CD4-positive, alpha-beta T cell treated with Interleukin-6 at 100 ng/mL for 8 hours (primary cell): ENCODE measurements at regions not wholly inside any gene's neighbourhood (a gene's known extent, or its start where the extent isn't known, plus 50 kb on each side); places are given as distances from the start of the nearest gene placed in this dataset.

Source experiments
- DNase-seq: peaks from one replicate; pipeline ENCODE4 v3.0.0-alpha.2; 2020; ENCODE audit warnings: mixed read lengths, low spot score

DNA sequence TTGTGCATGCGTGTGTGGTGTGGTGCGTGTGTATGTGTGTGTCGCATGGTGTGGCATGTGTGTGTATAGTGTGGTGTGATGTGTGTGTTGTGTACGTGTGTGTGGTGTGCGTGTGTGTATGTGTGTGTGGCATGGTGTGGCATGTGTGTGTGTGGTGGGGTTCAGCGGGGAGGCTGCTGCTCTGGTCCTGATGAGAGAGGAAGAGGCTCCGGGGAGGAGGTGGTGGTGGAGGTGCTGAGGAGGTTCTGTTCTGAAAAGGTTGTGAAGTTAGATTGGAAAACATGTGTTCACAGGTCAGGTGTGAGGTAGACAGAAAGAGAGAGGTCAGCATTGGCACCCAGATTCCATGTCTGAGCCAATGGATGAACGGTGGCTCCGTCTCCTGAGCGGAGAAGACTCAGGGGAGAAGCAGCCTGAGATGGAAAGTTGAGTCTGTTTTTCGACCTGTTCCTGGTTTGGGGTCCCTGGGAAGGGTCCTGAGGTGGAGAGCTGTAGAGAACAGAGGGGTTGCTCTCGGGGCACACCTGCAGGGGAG, 67.2 kb upstream of the HDAC4 start:
- no peak for DNase-seq

DNA sequence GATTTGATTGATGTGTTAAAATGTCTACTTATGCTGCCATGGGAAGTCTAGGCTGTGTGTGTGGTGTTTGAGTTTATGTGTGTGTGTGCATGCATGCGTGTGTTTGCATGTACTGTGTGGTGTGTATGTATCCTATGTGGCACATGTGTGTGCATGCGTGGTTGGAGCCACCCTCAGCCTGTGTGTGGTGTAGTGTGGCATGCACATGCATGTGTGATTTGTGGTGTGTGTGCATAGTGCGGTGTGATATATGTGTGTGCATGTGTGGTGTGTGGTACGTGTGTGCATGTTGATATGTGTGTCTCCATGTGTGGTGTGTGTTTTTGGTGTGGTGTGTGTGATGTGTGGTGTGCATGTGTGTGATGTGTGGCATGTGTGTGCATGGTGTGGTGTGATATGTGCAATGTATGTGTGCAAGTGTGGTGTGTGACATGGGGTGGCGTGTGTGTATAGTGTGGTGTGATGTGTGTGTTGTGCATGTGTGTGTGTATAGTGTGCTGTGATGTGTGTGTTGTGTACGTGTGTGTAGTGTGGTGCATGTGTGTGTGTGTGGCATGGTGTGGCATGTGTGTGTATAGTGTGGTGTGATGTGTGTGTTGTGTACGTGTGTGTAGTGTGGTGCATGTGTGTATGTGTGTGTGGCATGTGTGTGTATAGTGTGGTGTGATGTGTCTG, 66.6 kb upstream of the HDAC4 start:
- no peak for DNase-seq

DNA sequence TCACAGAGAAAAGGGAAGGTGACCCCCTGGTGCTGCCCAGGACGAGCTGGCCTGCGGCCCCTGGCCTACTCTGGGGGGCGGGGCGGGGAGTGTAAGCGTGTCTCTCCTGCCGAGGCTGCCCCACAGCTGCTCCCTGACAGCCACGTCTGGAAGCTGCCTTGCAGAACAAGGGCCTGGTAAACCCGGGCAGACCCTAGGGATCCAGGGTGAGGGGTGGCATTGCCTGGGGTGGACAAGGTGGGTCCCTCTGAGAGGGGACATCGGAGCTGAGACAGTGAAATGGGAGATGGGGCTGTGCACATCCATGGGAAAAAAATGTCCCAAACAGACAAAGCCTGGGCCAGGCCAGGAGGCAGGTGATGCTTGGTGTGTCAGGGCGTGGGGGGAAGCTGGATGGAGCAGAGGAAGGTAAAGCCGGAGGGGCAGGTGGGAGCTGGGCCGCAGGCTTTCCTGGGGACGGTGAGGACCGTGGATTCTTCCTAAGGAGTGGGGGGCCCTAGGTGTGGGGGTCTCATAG, 66.0 kb upstream of the HDAC4 start:
- no peak for DNase-seq

DNA sequence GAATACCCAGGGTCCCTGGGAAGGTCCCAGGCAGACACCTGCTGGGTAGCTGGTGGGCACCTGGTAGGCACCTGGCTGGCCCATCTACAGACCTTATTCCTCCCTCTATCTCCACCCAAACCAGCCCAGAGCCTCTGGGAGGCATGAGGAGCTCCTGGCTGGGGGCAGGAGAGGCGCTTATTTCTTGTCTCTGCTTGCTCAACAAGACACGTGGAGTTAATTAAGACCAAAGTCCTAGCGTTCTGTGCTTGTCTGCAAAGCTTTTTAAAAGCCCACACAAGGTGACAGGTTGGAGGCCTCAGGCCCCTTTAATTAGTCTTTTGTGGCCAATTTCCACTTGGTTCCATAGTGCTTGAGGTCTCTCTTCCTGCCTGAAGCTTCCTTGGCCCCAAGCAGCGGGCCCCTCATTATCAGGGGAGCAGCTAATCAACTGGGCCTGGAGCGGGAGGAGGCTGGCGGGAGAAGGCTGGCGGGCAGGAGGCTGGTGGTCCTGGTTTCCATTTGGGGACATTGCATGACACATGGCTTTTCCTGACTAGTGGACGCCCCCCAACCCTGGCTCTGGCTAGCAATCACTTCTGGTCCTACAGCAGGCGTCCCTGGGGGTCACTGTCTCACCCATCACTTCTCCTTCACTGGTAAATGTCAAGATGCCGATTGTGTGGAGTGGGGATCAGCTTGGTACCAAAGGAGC, 65.4 kb upstream of the HDAC4 start:
- DNase-seq = no peak

DNA sequence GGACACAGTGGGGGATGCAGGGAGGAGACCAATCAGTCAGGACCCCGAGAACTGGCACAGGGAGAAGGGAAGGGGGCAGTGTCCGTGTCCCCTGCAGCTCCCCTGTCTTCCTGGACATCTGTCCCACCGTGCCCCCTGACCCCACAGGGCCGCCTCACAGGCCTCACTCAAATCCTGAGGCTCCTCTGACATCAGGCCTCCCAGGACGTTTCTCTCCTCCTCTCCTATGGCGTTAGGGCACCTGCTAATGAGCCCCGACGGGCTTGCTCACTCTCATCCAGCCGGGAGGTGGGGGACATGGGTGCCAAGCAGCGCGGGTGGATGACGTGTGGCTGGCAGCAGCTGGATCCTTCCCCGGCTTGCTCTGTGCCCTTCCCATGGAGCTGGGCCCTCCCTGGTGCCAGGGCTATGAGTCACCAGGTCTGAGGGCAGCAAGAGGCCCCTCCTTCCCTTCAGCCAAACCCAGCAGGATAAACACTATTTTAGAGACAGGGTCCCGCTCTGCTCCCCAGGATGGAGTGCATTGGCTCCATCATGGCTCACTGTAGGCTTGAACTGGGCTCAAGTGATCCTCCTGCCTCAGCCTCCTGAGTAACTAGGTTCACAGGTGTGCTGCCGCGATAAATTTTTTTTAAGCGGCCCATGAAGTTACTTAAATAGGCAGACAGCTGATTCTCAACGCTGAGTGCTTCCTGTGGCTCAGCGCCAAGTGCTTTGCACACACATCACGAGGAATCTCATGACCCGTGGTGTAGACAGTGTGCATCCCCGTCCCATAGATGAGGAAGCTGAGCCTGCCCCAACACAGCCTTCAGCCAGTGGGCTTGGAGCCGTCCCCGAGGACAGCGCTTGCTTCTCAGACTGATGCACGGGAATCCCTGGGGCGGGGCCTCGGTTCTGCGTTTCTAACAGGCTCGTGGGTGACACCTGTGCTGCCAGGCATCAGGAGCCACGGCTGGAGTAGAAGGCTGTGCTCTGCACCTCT, 64.5 kb upstream of the HDAC4 start:
- no peak for DNase-seq

DNA sequence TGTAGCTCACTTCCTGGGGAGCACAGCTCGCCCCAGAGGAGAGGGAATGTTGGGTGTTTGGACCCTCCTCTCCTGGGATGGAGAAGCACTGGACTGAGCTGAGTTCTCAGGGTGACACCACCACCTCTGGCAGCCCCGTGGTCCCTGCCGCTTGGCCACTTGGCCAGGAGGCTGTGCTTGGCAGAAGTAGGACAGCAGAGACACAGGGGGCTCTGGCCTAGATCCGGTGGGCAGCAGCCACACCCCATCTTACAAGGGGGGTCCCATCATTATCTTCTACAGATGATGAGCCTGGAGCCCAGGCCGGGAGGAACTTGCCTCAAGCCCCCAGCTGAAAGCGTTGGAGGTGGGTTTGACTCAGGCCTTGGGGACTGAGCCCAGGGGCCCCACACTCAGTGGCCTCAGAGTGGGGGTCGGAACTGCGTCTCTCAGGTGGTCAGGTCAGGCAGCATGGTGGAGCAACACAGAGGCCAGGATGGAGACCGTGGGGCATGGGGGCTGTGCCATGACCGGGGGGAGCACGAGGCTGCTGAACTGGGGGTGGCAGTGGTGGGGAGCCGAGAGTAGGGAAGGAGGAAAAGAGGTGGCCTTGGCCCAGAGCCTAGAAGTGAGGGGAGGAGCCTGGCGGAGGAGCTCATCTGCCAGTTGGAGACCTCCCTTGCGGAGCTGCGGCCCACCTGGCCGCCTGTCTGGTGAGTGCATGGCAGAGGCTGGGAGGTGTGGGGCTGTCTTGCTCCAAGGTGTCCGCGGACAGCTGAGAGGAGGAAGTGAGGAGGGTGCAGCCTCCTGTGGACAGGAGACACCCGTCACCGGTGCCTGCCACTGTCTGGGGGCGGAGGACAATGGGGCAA, 63.6 kb upstream of the HDAC4 start:
- no peak for DNase-seq

DNA sequence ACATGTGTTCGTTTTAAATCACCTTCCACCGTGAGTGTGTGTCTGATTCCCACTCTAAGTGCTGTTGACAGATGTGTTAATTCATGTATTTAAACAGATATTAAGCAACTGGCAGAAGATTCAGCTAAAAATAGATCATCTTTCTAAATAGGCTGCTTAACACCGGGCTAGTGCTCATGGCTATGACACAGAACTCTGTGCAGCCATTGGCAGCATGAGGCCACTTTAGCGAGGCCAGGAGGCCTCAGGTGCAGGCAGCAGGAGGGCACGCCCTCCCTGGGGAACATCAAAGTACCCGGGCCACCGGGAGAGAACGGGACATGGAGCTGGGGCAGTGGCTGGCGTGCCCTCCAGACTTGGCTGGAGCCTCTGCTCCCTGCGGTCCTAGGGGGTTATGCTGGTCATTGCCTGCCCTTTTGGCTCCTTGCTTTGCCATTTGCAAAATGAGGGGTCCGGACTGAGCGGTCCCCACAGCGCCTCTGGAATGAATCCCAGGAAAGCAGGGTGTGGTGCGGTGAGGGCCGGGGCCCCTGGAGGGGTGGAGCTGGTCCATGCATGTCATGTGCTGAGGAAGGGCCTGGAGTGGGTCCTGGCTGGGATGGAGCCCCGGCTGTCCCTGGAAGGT, 62.8 kb upstream of the HDAC4 start:
- DNase-seq = no peak

DNA sequence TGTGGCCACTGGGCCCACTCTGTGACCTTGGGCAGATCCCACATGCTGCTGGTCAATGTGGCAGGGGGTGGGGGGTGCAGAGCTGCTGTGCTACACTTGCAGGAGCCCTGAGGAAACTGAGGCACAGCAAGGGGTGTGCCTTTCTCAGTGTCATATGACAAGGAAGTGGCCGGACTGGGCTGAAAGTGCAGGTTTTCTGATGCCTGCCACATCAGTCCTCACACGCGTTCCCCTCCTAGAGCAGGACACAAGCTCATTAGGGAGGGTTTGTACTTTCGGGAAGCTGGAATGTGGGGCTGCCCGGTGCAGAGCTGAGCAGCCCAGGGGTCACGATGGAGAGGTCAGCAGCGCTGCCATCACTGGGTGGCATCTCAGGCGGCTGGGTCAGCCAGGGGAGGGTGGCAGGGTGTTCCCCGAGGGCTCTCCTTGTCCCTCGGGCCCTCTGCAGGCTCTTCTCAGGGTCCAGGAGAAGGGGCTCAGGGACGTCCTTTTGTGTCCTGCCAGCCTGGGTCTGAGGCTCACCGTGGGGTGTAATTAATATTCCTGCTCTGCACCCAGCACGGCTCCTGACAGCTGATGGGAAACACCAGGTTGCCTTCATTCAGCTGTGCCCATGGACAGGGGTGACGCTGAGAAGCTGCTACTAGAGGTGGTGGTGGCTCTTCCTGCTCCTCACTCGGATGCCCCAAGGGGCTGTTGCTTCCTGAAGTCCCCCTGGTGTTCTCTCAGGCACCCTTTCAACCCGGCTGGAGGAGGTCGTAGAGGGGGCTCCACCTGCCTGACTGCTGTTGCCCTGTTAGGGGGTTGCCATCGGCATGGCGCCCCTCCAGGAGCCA, 62.1 kb upstream of the HDAC4 start:
- no peak for DNase-seq

DNA sequence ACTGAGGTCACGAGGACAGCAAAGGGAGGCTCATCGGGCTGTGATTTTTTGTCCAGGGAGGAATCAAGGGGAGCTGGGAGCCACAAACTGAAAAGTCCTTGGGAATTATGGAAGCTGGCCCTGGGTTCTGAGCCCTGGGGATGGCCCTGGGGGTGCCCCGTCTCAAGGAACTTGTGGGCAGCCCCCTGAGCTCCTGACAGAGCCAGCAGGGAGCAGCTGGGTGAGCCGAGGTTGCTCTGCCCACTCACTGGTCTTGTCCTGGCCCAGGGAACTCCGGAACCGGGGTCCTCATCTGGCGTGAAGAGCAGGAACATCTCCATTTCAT, 61.3 kb upstream of the HDAC4 start:
- no peak for DNase-seq

DNA sequence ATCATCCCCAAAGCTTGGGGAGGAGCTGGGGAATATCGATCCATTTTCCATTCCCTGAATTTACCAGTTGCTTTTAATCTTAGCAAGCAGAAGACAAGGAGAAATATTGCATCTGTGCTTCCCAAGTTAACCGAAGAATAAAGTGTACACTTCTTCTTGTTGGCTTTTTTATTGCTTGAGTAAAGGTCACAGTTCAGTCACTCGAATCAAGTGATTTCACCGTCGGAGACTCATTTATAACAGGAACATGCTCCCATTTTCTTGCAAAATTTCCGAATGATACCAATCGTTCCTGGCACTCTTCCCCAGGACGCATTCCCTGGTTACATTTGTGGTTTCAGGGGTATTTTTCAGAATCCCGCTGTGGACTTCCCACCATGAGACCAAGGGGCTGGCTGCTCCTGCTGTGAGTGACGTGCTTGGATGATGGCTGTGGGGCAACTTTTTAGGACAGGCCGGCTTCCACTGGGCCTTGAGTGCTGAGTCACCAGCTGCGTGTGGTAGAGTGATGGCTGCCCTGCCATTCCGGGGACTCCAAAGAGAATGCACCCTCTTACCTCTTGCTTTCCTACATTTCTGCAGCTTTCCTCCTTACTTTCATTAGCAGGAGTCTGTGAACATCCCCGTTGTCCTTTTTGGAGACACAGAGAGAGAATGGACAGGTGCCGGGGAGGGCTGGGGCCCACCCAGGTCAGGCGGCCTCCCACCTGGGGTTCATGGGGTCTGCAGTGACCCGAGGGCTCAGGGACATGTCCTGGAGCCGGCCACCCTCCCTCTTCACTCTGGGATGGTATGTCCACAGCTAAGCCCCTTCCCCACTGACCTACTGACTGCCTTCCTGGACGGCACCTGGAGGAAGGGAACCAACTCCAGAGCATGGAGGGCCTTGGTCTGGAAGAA, 60.7 kb upstream of the HDAC4 start:
- DNase-seq = no peak

DNA sequence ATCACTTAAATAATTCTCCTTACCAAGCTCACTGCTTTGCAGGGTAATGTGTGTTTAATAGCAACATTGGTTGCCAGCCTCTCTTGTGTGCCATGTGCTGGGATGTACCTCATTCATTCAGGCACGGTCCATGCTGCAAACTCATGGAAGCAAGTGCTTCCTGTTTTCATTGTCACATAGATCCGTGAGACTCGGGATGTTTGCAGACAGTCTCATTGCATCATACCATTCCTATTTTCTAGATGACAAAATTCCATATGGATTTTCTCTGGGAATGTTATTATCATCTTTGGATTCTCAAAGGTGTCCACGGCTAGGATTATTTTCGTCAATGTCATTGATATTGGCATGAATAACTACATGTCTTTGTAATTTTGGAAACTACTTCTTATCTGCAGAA, 60.0 kb upstream of the HDAC4 start:
- no peak for DNase-seq

DNA sequence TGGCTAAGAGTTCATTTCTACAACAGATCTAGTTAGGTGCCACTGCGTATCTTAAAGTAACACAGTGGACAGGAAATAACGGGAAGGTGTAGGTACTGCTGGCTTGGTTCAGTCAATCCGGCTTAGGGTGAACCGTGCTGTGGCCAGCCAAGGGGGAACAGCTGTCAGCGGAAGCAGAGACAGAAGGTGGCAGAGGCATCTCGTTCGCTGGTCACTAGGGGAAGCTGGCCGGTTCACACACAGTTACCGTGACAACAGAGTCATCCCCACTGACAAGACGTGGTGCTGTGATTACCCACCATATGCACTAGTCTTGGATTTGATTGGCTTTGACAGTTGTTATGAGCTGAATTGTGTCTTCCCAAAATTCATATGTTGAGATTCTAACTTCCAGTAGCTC, 58.8 kb upstream of the HDAC4 start:
- no peak for DNase-seq

DNA sequence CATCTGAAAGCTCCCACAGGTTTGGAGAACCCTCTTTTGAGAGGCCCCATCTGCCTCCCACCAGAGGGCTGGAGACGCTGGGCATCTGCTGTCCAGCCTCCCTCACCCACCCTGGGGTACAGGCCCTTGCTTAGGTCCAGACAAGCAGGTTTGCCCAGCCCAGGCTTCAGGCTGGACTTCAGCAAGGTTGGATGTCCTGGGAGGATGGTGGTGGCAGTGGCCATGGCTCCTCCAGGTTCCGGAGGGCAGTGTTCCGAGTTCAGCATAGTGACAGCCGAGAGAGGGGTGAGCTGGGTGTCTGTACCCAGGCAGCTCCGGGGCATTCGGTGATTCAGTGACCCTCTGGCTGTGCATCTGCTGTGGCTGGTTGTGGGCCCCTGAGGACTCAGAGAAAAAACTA, 58.2 kb upstream of the HDAC4 start:
- DNase-seq = no peak

DNA sequence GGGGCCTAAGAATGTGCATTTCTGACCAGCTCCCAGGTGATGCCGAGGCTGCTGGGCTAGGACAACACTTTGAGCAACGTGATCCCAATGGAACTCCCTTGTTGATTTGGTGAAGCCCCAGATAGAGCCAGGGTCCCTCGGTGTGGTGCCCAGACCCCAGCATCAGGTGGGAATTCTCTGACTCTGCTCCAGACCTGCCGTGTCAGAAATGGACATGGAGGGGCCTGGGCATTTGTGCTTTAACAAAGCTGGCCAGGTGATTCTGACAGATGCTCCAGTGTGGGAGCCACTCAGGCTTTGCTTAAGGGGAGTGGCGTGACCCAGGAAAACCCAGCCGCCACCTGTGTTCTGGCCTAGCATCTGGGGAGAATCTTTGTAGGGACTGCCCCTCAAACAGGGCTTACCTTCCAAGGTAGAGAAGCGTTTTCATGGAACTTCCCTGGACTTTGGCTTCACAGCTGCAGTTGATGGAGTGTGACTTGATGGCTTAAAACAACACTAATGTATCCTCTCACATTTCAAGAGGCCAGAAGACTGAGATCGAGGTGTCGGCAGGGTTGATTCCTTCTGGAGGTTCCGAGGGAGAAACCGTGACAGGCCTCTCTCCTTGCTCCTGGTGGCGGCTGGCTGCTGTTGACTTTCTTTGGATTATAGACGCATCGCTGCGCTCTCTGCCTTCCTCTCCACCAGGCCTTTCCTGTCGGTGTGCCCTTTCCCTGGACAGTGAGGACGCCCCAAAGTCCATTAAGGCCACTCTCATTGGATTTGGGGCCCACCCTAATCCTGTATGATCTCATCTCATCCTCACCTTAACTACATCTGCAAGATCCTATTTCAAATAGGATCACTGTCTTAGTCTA, 57.0 kb upstream of the HDAC4 start:
- DNase-seq = no peak

DNA sequence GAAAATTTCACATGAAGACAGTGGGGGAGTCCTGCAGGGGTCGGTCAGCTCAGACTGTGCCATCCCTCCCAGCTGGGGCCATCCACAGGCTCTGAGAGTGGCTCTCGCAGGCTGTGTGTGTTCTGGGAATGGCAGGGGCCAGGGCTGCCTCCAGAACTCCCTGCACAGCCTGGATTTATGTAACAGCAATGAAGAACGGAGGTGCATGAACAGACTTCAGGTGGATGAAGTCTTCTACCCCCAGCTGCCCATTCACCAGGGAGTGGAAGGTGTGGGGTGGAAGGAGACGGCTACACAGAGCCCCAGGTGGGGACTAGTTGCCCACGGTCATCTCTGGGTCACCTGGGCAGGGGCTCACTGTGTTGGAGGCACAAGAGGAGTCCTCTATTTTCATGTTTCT, 56.1 kb upstream of the HDAC4 start:
- no peak for DNase-seq

DNA sequence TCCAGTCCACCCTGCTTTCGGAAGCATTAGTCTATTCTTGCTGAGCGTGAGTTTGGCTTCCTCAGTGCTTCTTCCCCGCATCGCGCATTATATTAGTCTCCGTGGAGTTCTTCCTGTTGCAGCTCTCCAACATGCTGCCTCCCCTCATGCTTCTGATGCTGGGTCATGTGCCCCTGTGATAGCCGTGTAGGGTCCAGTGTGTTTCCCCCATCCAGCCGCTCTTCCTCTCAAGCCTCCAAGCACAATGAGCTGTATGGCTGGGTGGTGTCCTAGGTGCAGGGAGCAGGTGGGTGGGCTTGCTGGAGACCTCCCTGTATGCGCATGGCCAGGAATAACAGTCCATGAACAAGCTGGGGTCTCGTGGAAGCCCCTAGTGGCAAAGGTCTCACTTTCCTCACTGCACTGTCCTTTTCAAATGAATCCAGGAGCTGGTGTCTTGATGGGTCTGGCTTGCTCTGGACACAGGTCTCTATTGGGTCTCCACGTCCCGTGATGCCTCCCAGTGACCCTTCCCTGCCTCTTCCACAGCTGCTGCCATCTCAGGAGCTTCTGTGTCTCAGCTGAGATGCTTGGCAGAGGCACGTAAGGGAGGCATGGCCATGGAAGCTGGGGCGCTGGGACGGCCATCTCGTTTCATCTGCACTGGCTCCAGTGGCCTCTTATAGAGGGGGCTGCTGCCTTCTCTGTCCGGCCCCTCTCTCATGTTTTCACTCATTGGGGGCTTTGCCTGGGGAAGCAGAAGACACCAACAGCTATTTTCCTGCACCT, 54.8 kb upstream of the HDAC4 start:
- DNase-seq = no peak

DNA sequence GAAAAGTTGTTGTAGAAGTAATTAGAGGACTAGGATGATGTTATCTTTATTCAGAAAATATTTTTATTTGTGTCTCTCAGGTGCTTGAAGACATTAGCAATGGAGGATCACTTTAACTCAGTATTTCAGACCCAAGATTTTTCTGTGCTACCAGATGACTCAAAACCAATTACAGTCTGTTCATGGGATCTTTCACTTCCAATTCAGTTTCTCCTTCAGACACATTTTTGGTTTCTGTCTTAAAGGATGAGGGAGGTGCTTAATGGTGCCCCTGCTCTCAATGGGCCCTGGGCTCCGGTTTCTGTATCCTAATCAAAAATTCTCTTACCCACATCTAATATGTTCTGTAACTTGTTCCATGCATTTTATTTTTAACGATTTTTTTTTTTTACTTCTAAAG, 53.7 kb upstream of the HDAC4 start:
- no peak for DNase-seq
